Fibroblast of pulmonary artery (primary cell): ENCODE measurements at regions not wholly inside any gene's neighbourhood (a gene's known extent, or its start where the extent isn't known, plus 50 kb on each side); places are given as distances from the start of the nearest gene placed in this dataset.
A peak's percentile ranks its signal among the peaks of the same experiment; 100 is the strongest.

Source experiments
- DNase-seq: peaks from one replicate; pipeline ENCODE4 v3.0.0-alpha.2; 2010; ENCODE audit warnings: low read depth
- H3K4me3 ChIP-seq: replicated peaks from 2 replicates; pipeline ENCODE4 v1.5.1; 2011; ENCODE audit warnings: low read depth, mild to moderate bottlenecking, control low read depth, low read length, moderate library complexity
- CTCF ChIP-seq: IDR thresholded peaks from 2 replicates; pipeline ENCODE4 v1.5.1; 2011; ENCODE audit warnings: mild to moderate bottlenecking, control low read depth, low read length, inconsistent platforms; ENCODE audit errors: missing control alignments

DNA sequence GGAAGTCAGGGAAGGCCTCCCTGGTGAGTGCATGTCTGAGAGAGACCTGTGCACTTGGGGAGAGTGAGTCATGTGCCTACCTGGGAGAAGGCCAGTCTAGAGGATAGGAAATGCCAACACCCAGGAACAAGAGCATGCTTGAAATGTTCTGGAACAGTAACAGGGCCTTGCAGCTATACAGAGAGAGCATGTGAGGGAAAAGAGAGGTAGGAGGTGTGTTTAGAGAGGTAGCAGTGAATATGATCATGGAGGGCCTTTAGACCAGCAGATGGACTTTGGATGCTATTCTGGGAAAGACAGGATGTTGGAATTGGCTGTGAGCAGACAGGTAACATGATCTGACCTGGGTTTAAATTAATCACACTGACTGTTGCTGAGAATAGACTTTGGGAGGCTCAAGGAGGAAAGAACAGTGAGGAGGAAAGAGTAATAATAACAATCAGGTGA, 1143.6 kb downstream of the FLRT2 start:
- no peak overlapping the region for H3K4me3 ChIP-seq
- DNase-seq: no peak
- TF ChIP-seq CTCF: no peak

DNA sequence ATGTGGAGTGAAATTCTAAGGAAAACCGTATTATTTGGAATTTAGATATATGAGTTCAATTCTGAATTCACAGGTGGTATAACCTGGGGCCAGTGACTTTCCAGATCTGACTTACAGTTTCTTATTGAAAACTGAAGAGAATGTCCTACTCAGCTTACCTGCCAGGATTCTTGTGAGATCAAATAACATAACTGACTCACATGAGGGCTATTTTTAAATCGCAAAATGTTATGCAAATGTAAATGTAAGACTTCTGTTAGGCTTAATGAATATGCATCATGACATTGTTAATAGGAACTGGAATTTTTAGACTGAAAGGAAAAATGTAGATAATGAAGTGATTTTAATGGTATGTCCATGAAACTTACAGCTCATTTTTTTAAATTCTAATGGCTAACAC, 1142.1 kb downstream of the FLRT2 start:
- no peak for DNase-seq
- no peak for TF ChIP-seq CTCF
- H3K4me3 ChIP-seq: no peak overlapping the region

GRCh38 chr14:86665975-86666374, 1136.0 kb downstream of the FLRT2 start:
- no peak for TF ChIP-seq CTCF
- H3K4me3 ChIP-seq: no peak overlapping the region
- no peak for DNase-seq

- no peak for TF ChIP-seq CTCF
- no peak overlapping the region for H3K4me3 ChIP-seq
- DNase-seq: no peak
Observed at GRCh38 chr14:86662334-86662733, 1132.4 kb downstream of the FLRT2 start.

DNA sequence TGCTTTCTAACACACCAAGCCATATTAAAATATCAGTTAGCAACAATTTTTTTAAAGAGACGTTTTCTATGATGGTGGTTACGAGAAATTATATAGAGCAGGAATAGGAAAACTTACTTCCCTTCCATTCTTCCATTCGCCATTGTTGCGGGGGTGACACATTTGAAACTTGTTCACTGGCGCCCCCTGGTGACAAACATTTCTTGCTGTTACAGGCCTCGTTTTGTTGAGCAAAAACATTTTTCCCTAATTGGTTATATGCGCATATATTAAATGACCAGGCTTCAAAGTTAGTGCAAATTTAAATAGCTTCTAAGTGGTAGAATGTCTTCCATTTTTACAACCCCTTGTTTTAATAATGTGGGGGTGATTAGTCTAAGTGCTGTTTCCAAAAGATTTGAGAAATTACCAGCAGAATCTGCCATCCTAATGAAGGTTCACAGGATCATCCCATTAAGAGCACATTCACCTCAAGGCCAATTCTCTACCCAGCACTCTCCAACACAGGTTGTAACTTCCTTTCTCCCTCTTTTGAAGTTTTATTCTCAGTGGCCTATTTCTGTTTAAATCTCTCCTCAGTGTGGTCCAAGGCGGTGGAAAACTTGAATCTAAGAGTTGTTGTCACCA, 1124.7 kb downstream of the FLRT2 start:
- DNase-seq: peak; percentile 66
- peak; percentile 65 for TF ChIP-seq CTCF
- no peak overlapping the region for H3K4me3 ChIP-seq

DNA sequence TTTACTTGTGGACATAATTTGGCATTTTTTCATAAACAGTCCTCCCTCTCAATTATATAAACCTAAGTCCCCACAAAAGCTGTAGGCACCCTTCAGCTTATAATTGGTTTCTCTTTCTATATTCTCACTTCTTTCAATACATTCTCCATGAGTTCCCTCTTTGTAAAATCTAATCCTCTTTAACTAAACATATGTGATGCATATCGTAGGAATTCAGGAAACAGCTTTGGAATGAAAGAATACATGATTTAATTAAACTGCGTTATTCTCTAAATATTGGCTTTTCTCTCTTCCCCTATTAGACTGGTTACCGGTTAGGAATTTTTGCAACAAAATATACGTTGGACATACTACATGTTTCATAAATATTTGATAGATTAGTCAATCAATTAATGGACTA, 1122.6 kb downstream of the FLRT2 start:
- no peak for TF ChIP-seq CTCF
- DNase-seq: no peak
- H3K4me3 ChIP-seq: no peak overlapping the region
